ELF-1 (cell line): ENCODE measurements at regions not wholly inside any gene's neighbourhood (a gene's known extent, or its start where the extent isn't known, plus 50 kb on each side); places are given as distances from the start of the nearest gene placed in this dataset.

ENCODE experiments used
- DNase-seq: peaks from one replicate; pipeline ENCODE4 v3.0.0-alpha.2; 2016; ENCODE audit warnings: low read depth, low spot score

DNA sequence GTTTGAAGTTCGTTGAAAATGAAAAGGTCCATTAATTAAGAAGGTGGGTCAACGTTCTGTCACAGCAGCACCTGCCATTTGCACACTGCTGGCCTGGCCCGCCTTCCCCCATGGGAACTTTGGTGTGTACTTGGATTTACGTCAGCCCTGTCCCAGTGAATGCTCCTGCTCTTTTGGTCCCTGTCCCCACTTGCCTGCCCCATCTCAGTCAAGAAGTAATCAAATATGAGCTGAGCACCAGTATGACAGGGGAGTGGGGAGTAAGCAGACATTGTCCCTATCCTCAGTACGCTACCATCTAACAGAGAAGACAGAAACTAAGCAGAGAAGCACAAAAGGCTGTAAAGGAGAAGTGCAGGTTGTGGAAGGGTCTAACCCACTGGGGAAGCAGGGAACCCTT lies 65.1 kb downstream of the SLC4A3 start:
- no peak for DNase-seq

DNA sequence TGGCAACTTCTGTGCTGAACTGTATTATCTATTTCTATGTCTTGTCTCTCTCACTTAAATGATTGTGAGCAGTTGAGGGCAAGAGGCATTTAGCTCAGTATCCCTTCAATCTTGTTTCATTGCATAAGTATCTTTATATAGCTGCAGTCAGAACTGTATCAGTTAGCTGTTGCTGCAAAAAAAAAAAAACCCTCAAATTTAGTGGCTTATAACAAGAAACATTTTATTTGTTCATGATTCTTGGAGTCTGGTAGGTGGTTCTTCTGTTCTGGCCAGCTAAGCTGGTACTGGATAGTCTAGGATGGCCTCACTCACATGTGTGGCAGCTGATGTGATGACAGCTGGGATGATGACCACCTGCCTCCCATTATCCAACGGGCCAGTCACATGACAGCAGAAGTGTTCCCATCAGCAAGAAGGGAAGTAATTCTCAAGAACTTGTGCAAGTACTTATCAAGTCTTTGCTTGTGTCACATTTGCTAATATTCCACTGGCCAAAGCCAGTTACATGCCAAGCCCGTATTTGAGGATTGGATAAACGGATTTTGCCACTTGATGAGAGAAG lies 67.8 kb downstream of the SLC4A3 start:
- DNase-seq, result no peak

DNA sequence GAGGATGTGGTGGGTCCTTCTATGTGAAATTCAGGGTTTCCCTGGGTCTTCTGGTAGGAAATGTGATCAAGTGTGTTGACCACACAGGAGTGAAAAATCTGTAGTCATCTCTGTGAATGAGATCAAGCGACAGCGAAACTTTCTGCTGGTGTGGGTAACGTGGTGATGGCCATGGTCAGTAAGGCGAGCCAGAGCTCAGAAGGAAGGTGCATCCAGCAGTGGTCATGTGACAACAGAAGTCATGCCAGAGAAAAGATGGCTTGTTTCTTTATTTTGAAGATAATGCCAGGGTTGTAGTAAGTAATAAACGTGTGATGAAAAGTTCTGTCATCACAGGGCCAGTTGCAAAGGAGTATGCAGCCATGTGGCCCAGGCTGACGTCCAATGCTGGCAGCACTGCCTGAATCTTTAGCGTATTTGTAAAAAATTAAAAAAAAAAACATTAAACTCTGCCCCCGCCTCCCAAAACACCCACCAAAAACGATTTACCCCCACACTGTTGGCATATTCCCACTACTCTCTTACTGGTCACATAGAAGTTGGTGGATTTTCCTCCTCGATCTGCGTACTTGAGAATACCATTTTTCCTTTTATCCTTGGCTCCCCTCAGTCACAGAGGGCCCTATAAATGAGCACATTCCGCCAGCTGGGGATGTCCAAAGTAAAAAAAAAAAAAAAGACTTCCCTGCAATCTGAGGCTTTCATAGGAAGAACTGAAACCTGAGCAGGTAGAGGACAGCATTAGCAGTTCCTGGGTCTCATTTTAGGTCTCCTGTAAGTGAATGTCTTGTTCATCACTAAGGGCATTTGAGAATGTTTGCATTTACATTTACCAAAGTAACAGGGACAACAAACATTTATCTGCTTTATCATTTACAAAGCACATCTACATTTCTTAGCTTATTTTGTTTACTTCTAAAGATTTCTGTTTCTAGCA lies 70.6 kb downstream of the SLC4A3 start:
- no peak for DNase-seq

DNA sequence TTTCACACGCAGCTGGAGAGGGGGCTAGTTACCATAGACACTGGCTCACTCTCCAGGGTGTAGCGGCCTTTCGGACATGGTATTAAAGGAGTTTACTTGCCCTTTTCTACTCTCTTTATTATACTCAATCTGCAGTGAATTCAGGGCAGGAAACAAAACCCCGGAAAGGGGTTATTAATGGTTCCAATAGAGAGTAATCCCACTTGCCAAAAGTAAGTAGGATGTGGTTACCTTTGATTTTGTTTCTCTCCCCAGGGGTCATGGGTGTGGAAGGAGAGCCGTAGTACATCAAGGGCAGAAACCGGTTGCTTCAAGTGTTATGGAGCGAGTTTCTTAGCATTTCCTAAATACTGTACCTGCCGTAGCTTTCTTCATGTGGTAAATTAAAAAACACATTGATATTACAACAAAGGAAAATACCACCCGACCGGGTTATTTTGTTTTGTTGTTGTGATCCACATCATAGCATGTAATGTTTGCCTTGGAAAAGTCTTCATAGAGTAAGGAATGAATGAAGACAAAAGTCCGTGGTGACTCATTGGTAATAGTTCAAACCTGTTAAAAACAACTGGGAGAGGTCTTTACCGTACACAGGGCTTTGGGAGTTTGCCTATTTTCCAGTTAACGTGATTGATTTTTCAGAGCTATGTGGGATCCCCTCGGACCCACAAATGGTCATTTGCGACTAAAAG lies 71.5 kb downstream of the SLC4A3 start:
- DNase-seq, result peak; percentile 20

DNA sequence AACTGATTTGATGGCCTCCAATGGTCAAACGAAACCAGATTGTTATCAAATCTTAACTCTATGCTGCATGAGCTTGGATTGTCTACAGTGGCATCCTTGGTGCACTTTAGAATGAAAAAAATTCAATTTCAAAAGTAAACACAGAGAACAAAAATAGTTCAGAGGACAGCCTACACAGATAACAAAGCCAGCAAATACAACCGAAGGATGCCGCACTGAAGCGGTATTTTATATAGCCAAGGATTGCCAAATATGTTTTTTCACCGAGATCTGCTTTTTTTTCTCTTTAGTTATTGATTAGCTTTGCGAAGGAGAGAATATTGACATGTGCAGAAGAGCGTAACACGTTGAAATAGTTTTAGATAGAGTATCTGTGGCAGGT lies 72.0 kb downstream of the SLC4A3 start:
- DNase-seq, result no peak

DNA sequence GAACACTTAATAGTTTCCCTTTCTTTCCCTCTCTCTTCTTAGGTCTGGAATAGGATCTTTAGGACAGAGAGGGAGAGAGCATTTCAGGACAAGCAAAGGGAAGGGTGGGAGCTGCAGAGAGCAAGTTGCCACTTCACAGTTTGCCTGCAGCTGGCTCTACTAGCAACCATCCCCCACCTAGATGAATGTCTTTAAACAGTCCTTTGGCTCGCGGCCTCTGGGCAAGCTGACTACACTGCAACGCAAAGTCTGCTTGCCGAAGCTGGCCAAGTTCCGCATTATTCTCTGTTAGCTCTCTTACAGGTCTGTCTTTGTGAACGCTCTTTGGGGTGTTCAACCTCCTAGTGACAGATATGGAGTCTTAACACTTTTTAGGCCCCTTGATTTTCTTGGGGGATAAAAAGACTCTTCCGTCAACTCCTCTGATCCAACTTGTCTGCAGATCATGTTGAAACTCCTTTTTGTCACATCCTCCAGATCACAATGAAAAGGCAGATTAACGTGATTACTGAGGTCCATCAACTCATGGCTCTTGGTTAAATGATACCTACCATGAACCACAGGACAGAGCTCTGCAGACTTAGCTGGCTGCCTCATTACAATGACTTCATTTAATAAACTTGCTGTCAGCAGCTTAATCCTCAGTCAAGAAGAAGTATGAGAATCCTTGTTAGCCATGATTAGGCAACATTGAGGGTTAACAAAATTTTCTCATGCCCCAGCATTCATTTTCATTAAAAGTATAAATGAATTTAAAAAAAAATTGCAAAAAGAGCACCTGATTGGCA lies 74.6 kb downstream of the SLC4A3 start:
- DNase-seq, result peak; percentile 66

DNA sequence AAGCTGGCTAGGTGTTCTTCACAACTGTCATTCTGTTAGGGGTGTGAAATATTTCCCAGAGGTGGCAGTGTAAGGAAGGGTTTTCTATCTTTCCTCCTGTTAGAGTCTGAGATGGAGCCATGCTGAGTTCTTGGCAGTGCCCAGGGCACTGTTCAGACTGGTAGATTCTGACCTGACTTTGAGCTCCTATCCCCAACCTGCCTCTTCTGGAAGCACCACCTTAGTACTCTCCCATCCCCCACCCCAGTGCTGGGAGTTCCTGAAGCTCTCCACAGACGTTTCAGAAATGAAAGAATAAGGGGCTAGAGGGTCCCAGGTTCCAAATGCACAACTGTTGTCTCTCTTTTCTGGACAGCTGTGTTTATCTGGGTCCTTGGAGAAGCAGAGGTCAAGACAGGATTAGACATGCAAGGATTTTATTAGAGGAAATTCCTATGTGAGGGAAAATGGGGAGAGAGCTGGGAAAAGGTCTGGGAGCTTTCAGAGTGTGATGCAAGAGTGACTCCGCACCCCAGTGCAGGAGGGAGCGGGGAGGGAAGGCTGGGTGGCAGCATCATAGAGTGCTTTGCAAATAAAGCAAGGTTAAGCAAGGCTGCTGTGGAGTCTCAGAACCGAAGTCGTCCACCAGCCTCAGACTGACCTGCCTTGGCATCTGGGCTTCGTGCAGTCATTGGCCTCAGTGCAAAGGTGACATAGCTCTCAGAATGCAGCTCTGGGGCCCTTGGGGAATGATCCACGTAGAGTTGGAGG lies 75.5 kb downstream of the SLC4A3 start:
- no peak for DNase-seq

DNA sequence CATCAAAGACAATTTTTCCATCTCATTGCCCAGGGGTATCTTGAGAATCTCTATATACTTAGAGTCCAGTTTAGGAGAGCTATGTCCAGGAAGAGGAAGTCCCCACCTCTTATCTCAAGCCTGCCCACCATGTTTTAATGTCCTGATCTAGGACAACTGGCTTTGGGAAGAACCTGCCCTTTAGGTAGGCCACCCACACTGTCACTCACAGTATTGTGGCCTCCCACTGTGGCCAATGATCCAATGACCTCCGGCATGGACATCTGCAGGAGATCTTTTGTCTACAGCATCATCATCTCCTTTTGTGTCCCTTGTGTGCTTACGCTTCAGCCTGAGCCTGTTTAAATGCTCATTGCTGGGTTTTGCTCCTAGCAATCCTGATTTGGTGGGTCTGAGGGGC lies 77.4 kb downstream of the SLC4A3 start:
- DNase-seq, result no peak

DNA sequence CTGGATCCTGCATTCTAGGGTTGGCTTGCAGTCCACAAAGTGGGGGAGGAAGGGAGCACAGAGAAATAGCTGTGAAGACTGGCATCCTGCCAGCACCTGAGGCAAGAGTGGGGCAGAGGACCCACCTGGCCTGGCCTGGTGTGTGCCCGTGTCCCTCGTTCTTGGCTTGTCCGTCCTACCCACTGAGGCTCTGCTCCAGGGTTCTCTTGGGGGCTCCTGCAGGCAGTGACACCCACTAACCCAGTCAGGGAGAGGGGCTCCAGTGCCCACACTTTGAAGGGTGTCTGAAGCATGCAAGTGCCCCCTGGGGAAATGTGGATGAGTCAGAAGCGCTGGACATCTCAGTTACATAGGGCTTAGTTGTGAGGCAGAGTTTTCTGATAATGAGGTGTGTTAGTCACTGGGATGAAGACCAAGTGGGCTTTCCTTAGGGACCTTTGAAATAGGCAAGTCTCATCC lies 79.4 kb downstream of the SLC4A3 start:
- no peak for DNase-seq

DNA sequence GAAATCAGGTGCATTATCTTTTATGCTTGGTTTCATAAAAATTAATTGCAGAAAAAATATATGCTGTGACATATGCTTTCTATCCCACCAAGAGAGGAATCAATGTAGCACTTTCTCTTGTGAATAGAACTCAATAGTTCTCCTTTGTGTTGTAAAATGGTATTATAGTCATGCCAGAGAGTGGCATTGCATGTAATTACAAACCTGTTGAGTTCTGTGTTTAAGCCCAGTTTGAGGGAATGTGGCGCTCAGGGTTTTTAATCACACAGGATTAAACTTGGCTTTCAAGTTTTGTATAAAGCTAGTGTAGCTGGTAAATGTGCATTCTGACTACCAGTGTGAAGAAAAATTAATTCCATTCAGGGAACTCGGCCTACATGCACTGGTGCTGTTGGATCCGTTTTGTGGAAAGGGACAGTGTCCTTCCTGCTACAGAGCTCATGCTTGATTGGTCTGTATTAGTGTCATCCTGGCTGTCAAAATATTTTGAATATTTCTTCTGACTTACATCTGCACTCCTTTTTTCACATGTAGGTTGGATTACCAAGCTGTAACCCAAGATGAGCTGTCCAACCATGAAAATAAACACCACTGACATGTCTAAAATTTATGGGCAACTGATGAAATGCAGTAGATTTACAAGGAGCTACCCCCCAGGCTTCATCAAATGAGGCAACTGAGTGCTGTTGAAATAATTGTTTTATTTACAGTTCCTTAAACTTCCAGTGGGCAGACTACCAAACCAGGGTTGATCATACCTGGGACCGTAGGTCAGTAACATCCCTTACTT lies 80.3 kb downstream of the SLC4A3 start:
- DNase-seq, result no peak

DNA sequence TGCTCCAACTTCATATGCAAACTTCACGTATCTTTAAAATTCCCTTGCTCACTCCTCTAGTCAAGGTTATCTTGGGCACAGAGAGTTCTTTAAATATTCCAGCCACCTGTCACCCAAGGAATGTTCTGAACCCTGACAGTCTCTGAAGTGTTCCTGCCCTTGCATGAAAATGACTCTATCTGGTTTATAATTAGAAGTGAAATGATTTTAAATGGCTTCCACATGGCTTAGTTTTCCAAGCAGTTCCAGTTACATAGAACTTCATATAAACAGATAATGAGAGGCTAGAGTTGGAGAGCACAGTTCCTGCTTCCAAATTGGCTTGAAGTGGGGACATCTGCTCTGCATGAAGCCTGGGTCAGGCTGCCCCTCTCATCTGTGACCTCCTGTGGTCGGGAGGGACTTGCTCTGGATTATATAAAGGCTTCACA lies 81.9 kb downstream of the SLC4A3 start:
- no peak for DNase-seq

DNA sequence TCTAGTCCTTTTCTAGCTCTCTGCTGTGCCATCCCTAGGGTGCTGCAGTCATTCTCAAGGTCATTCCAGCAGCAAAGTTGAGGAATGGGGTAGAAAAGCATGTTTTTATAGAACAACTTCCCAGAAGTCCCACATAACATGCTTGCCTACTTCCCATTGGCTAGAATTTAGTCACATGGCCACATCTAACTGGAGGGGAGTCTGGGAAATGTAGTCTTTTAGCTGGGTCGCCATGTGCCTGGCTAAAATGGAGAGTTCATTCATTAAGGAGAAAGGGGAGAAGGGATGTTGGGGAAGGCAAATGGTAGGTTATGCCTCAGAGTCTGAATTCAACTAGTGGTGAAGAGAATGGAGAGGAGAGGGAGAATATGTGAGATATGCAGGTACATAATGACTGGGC lies 85.7 kb downstream of the SLC4A3 start:
- no peak for DNase-seq

DNA sequence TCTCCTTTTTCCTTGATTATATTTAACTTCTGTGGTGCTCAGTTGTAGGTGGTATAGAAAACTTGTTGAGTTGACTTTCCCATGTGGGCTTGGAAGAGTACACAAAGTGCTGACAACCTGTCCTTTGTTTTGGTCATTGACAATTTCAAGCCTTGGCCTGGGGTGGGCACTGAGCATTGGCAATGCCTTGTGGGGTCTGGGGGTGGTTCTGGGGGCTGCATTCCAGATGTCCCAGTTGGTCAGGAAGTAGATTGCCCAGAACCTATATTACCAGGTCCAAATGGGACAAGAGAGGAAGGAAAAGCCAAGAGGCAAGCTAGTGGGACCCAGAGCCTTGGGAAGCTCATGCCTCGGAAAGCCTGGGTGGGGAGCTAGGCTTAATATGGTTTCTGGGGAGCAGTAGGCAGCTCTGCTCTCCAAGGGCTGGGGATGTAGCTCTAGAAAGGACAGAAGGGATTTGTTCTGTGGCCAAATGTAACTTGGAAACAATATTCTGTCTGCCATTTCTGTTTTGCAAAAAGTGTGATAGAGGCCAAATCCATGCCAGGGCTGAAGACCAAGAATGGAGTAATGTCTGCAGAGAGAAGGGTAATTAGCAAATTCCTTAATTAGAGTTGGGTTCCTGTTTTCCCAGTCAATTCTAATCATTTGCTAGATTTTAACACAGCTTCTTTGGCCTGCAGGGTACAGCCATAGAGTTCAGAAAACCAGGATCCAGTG lies 87.4 kb downstream of the SLC4A3 start:
- DNase-seq, result no peak

DNA sequence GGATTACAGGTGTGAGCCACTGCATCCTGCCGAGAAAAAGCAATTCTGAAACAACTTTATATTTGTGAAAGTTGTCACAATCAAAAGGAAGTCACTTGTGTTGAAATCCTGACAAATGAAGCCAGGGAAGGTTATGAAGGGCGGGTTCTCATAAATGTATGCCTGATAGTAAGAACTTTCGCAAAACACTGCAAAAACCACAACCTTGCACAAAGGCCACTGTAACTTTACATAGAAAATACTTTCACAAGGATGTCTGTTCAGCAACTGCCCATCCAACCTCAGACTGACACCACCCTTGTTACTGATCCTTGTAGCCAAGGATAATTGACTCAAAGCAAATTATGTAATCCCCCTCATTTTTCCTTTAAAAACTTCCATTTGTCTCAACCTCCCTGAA lies 90.6 kb downstream of the SLC4A3 start:
- no peak for DNase-seq

DNA sequence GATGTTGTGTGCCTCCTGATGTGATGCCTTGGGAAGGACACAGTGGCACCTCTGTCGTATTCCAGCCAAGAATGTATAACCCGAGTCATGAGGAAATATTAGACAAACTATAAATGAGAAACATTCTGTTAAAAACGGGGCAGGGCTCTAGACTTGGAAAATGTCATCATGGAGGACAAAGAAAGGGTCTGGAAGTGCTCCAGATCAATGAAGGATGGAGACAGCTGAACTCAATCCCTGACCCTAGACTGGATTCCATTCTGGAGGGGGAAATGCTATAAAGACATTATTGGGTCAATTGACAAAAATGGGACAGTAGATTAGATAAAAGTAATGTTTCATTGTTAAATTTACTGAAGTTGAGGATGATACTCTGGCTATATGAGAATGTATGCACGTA lies 92.1 kb downstream of the SLC4A3 start:
- DNase-seq, result no peak

DNA sequence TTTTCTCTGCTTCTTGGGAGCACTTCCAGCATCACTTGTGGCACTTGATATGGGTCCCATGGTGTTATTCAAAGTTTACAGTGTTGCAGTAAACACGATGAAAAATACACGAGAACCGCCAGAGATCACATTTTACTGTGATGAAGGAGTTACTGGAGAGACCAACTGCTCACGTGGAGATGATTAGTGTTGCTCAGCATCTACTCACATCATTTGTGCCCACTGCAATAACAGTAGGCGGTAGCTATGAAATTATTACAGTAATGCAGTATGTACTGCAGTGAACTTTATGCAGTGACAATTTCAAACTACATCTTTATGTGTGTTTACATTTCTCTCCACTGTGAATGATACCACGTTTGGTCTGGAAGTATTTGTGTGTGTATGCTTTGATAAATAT lies 93.5 kb downstream of the SLC4A3 start:
- no peak for DNase-seq

DNA sequence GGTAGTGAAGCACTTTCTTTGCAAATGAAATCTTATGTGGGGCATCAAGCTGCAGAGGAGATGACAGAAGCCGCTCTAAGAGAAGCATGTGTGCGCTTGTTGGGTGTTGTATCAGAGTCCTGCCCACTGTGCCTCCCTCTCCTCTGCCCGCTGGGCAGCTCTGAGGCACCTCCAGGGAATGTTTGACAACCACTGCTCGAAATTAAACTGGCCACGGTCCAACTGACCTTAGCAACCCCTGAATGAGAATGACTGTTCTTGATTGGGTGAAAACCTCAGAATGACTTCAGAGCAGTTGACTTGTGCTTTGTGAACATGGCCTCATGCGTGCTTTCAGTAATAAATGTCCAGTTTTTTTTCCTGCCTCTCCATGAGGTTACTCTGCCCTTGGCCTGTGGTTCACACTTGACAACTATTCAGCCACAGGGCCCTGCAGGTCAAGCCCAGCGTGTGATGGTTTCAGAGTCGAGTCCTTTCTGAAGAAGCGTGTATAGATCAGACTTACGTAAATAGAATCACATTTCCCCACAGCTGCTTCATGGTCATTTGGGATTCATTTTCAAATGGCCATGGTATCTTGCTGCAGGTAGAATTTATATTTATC lies 94.9 kb downstream of the SLC4A3 start:
- DNase-seq, result no peak

DNA sequence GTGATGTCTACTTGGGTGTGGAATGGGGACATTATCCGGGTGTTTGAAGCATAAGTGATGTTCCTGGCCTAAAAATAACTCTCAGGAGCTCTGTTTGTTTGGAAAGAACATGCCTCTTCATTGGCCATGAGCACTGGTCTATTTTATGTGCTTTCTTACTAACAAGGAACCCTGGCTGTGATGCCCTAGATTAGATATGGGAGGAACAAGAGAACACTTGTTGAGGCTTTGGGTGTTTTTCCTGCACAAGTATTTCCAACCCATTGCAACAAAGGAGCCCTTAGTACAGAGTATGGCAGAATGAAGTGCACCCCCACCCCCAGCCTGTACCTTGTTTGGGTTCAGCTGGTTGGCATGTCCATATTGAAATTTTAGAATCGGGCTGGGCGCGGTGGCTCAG lies 95.9 kb downstream of the SLC4A3 start:
- no peak for DNase-seq

DNA sequence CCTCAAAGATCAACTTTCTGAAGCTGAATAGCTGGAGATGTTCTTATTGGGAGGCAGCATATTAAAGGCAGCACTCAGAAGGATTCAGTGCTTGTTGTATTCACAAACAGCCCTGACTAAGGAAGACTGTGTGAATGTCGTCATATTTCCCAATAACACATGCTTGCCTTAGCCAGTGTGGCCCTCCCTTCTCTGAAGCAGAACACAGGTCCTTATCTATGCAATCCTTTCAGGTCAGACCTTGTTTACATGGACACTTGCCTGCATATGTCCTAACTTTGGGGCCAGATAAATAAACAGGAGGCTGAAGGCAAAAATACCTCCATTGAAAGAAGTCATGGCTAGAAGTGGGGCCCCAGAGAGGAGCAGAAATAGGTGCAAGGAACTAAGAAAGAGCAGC lies 97.2 kb downstream of the SLC4A3 start:
- DNase-seq, result no peak
